ENCODE measurements at regions not wholly inside any gene's neighbourhood (a gene's known extent, or its start where the extent isn't known, plus 50 kb on each side); places are given as distances from the start of the nearest gene placed in this dataset.
"Not testable (repeated sequence)": the region's sequence is repeated elsewhere in the genome, so short reads cannot be mapped to it uniquely, and the experiment has no call there.

- DNase-seq = no peak
Measured at GRCh38 chr14:28820677-28821076, 54.1 kb downstream of the FOXG1 start.

DNA sequence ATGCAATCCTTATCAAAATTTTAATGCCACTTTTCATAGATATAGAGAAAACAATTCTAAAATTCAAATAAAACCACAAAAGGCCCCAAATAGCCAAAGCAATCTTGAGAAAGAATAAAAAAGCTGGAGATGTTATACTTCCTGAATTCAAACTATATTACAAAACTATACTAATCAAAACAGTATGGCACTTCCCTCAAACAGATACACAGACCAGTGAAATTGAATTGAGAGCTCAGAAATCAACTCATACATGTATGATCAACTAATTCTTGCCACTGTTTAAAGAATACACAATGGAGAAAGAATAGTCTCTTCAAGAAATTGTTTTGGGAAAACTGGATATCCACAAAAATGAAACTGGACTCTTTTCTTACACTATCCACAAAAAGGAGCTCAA is 55.4 kb downstream of the FOXG1 start:
- no peak for DNase-seq

GRCh38 chr14:28823245-28823644 is 56.7 kb downstream of the FOXG1 start:
- no peak for DNase-seq

- DNase-seq = no peak
Measured at GRCh38 chr14:28830115-28830534, 63.5 kb downstream of the FOXG1 start.

DNA sequence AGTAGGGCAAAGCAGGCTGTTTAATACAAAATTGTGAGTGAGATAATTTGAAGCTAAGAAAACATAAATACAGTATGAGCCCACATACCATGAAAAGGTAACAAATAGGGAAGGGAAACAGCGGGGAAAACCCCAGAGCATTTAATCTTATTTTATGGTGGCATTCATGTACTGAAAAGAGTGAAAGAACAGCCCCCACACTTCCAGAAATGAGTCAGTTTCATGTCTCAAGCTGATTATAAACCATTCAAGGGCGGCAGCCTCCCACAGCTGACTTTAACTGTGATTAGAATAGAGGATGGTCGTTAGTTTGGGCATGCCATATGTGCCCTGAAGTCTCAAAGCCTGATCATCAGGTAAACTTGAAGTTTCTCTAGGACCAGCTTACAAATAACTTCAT is 64.5 kb downstream of the FOXG1 start:
- no peak for DNase-seq

- DNase-seq = not testable (repeated sequence)
Measured at GRCh38 chr14:28842569-28842968, 76.0 kb downstream of the FOXG1 start.

GRCh38 chr14:28867571-28867970 is 101.0 kb downstream of the FOXG1 start:
- no peak for DNase-seq

DNA sequence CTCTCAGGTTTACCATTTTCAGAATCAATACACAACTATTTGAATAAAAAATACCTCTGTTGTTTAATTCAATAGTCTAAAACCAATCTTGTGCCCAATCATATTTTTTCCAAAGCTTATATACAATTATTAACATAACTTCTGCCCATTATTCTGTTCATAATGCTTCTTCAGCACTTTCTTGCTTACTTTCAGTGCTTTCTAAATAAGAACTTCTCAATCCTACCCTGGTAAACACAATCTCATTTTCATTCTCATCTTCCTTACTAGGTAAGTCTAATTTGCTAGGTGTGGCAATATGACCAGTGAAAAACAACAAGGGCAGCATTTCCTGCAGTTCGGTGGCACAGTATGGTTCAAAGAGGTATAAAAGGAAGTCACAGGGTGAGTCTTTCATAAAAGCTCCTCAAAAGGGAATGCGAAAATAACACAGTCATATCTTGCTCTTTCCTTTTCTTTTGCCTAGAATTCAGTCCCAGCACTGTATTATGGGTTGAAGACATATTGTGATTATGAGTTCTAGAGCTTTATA is 103.5 kb downstream of the FOXG1 start:
- DNase-seq = no peak

- DNase-seq = peak; percentile 96
Measured at GRCh38 chr14:28875934-28876571, 109.5 kb downstream of the FOXG1 start.

DNA sequence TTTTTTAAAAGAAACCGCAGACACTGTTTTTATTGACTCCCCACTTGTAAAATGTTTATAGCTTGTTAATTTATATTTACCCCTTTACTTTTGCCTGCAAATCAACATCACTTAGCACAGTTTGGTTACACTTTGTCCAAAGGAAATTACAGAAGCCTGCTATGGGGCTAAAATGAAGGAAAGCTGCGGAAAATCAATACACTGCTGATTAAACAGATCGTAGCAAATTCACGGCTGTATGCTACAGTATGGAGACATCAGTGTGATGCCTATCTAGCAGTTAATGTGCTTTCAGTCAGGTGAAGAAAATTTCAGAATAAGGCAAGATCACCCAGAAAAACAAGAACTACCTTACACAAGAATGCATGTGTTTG is 110.0 kb downstream of the FOXG1 start:
- peak; percentile 82 for DNase-seq

GRCh38 chr14:28877923-28878322 is 111.3 kb downstream of the FOXG1 start:
- DNase-seq = no peak

DNA sequence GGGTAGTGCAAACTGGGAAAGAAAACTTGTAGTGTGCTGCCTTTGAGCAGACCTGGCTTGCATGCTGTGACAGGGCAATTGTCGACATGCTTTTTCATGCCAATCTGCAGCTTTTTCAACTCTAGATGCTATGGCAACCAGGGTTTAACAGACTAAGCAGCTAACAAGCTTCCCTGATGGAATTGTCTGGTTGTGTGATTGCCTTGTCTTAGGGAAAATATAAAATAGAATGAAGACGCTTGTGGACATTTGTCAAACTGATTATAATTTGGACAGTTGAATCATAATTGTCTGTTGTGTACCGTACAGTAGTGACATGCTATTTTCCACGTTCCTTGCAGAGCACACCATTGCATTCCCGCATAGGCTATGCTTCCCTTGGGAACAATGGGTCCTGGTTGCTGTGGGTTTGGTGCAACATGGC is 113.0 kb downstream of the FOXG1 start:
- DNase-seq = peak; percentile 22

GRCh38 chr14:28886940-28887339 is 120.4 kb downstream of the FOXG1 start:
- DNase-seq = no peak

GRCh38 chr14:28895389-28895788 is 128.8 kb downstream of the FOXG1 start:
- no peak for DNase-seq

DNA sequence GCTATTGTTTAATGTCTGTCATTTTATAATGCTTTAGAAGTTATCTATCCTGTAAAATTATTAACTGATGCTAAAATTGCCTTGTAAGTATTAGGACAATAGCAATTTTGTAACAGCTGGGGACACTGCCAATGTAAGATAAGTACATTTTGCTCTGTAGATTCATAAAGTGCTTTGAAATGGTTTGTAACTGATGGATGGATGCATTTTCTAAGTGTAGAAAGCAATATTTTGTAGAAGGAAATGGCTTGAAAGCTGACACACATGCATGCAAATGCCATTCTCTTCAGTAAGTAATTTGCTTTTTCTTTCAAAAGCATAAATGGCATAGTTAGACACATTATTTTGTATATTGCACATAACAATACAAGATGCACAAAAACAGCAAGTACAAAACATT is 129.8 kb downstream of the FOXG1 start:
- DNase-seq = no peak

- no peak for DNase-seq
Measured at GRCh38 chr14:28901631-28902030, 135.0 kb downstream of the FOXG1 start.

- DNase-seq = no peak
Measured at GRCh38 chr14:28902930-28903329, 136.3 kb downstream of the FOXG1 start.

- DNase-seq = no peak
Measured at GRCh38 chr14:28911521-28911920, 144.9 kb downstream of the FOXG1 start.

GRCh38 chr14:28913056-28913455 is 146.5 kb downstream of the FOXG1 start:
- no peak for DNase-seq

GRCh38 chr14:28926122-28926521 is 159.5 kb downstream of the FOXG1 start:
- DNase-seq = no peak

- DNase-seq = no peak
Measured at GRCh38 chr14:28931999-28932398, 165.4 kb downstream of the FOXG1 start.

DNA sequence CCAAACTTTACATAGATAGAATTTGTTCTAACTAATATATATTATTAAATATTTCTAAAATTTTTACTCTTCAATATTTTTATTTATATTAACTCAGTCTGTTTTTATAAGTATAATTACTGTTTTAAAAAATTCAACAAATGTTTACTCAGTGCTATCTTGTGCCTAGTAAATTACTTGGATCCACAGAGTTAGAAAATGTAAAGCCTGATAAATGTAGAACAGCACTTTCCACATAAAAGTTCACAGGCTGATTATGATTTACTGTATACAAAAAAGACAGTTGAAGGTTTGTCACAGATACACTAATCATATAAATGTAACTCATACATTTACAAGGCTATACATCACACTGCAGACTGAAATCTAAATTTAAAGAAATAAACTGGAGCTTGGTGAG is 170.0 kb downstream of the FOXG1 start:
- DNase-seq = no peak

DNA sequence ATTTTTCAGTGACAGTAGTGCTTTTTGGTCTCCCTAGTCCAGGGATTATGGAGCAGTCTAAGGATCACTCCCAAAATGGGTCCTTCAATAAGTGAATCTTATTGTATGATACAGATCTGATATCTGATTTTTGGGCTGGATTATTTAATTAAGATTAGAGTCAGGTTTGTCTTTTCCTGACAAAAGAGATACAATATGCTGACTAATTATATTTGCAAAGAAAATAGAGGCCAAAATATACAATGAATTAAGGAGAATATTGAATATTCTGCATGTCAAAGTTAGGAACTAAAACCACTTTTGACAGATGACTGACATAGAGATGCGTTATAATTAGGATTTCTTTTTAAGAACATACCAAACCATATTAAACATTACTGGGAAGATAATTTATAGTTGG is 175.2 kb downstream of the FOXG1 start:
- no peak for DNase-seq

- DNase-seq = no peak
Measured at GRCh38 chr14:28944605-28945004, 178.0 kb downstream of the FOXG1 start.

- DNase-seq = no peak
Measured at GRCh38 chr14:28946267-28946666, 179.7 kb downstream of the FOXG1 start.

All from NCI-H1092 (cell line).